Activated CD8-positive, alpha-beta T cell treated with anti-CD3 and anti-CD28 coated beads for 36 hours (primary cell): ENCODE measurements at regions not wholly inside any gene's neighbourhood (a gene's known extent, or its start where the extent isn't known, plus 50 kb on each side); places are given as distances from the start of the nearest gene placed in this dataset.

Experiments used
- ATAC-seq: fragments of 200-7000 bp; cut with Tn5 transposase; one replicate; pipeline ENCODE4 v1.10.0; 2021; ENCODE audit warnings: mild to moderate bottlenecking, moderate library complexity
- CTCF ChIA-PET: fragments of 350-600 bp; sonication (Branson Sonifier 250); formaldehyde crosslinking; loops from one replicate; lab custom pipeline; 2021; ENCODE audit warnings: antibody characterized with exemption; lab: Charles Lee
- POLR2A ChIA-PET: fragments of 350-600 bp; sonication (Branson Sonifier 250); formaldehyde crosslinking; loops from one replicate; lab custom pipeline; 2021; ENCODE audit warnings: antibody characterized with exemption; lab: Charles Lee
- DNase-seq: peaks from one replicate; pipeline ENCODE4 v3.0.0-alpha.2; 2020
- H3K27ac Mint-ChIP-seq: one replicate; pipeline ENCODE4 v1.8.0; 2021; ENCODE audit warnings: mild to moderate bottlenecking, mixed read lengths
- H3K27me3 Mint-ChIP-seq: one replicate; pipeline ENCODE4 v1.8.0; 2021; ENCODE audit warnings: mixed read lengths
- H3K36me3 Mint-ChIP-seq: one replicate; pipeline ENCODE4 v1.8.0; 2021; ENCODE audit warnings: low read depth, mixed read lengths
- H3K4me1 Mint-ChIP-seq: one replicate; pipeline ENCODE4 v1.8.0; 2021; ENCODE audit warnings: low read depth, mixed read lengths
- H3K4me3 Mint-ChIP-seq: one replicate; pipeline ENCODE4 v1.8.0; 2021; ENCODE audit warnings: mild to moderate bottlenecking, moderate library complexity, mixed read lengths
- H3K9me3 Mint-ChIP-seq: one replicate; pipeline ENCODE4 v1.8.0; 2021; ENCODE audit warnings: mixed read lengths
- intact Hi-C: fragments of 100-400 bp; cut with micrococcal nuclease; formaldehyde crosslinking; loops from one replicate; pipeline ENCODE4 v1.10.0; 2022
- TF ChIP-seq, protein P1 (sequence below): fragments of 200-600 bp; IDR thresholded peaks from one replicate; pipeline ENCODE4 v1.8.0; 2022; ENCODE audit warnings: antibody characterized with exemption, mild to moderate bottlenecking

GRCh38 chr4:90028460-90028859, 98.7 kb upstream of the CCSER1 start:
- Mint-ChIP-seq H3K27ac (no peak overlapping the region), H3K4me1 (no peaks in the 10 kb centered on the region), H3K27me3 (peaks cover 1% of the 10 kb centered on the region), H3K36me3 (no peaks in the 10 kb centered on the region), H3K4me3 (no peak overlapping the region), H3K9me3 (no peaks in the 10 kb centered on the region)
- intact Hi-C loops: no loop called here
- CTCF ChIA-PET: no interaction called here
- POLR2A ChIA-PET: no interaction called here
- TF ChIP-seq, protein P1, sequence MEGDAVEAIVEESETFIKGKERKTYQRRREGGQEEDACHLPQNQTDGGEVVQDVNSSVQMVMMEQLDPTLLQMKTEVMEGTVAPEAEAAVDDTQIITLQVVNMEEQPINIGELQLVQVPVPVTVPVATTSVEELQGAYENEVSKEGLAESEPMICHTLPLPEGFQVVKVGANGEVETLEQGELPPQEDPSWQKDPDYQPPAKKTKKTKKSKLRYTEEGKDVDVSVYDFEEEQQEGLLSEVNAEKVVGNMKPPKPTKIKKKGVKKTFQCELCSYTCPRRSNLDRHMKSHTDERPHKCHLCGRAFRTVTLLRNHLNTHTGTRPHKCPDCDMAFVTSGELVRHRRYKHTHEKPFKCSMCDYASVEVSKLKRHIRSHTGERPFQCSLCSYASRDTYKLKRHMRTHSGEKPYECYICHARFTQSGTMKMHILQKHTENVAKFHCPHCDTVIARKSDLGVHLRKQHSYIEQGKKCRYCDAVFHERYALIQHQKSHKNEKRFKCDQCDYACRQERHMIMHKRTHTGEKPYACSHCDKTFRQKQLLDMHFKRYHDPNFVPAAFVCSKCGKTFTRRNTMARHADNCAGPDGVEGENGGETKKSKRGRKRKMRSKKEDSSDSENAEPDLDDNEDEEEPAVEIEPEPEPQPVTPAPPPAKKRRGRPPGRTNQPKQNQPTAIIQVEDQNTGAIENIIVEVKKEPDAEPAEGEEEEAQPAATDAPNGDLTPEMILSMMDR: no peak
- DNase-seq (no peak), ATAC-seq (no peak)

GRCh38 chr4:90030202-90030601, 97.0 kb upstream of the CCSER1 start:
- no peak overlapping the region for H3K27ac Mint-ChIP-seq
- H3K9me3 Mint-ChIP-seq: peaks cover 6% of the 10 kb centered on the region
- ATAC-seq: no peak

DNA sequence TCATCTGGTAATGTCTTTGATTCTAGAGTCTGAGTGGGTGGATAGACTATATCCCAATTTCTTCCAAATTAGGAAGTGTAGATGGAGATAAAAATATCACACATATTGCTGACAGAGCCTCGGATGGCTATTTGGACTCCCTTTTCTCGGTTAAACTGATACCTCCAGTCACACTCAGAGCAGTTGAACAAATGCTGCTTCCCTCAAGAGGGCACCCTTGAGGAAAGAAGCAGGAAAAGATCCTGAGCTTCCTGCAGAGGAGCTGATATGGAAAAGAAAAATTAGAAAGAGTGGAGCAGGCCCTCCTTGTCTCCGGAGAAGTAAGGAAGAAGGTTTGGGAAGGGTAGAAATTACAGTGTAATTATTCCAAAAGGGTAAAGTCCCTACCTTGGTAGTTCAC, 96.2 kb upstream of the CCSER1 start:
- TF ChIP-seq, protein P1: no peak
- intact Hi-C loops: no loop called here
- ChIA-PET POLR2A (no interaction called here), CTCF (no interaction called here)
- Mint-ChIP-seq H3K9me3 (peaks cover 6% of the 10 kb centered on the region), H3K27me3 (peaks cover 1% of the 10 kb centered on the region), H3K4me1 (no peaks in the 10 kb centered on the region), H3K27ac (no peak overlapping the region), H3K36me3 (no peaks in the 10 kb centered on the region), H3K4me3 (no peak overlapping the region)
- no peak for DNase-seq
- ATAC-seq: no peak

More at GRCh38 chr4:90030202-90030601, 97.0 kb upstream of the CCSER1 start:
- no peak overlapping the region for H3K4me3 Mint-ChIP-seq
- POLR2A ChIA-PET: no interaction called here
- H3K27me3 Mint-ChIP-seq: peaks cover 1% of the 10 kb centered on the region
- CTCF ChIA-PET: no interaction called here
- no peaks in the 10 kb centered on the region for H3K4me1 Mint-ChIP-seq
- TF ChIP-seq, protein P1: no peak
- intact Hi-C loops: no loop called here
- no peak for DNase-seq
- no peaks in the 10 kb centered on the region for H3K36me3 Mint-ChIP-seq

GRCh38 chr4:90039122-90039521, 88.1 kb upstream of the CCSER1 start:
- intact Hi-C loops: no loop called here
- DNase-seq: no peak
- no peaks in the 10 kb centered on the region for H3K27me3 Mint-ChIP-seq
- no peak for ATAC-seq
- ChIA-PET CTCF (no interaction called here), POLR2A (no interaction called here)
- H3K36me3 Mint-ChIP-seq: no peaks in the 10 kb centered on the region
- no peak overlapping the region for H3K27ac Mint-ChIP-seq
- H3K4me1 Mint-ChIP-seq: no peaks in the 10 kb centered on the region
- H3K9me3 Mint-ChIP-seq: peaks cover 6% of the 10 kb centered on the region
- TF ChIP-seq, protein P1: no peak
- H3K4me3 Mint-ChIP-seq: no peak overlapping the region

DNA sequence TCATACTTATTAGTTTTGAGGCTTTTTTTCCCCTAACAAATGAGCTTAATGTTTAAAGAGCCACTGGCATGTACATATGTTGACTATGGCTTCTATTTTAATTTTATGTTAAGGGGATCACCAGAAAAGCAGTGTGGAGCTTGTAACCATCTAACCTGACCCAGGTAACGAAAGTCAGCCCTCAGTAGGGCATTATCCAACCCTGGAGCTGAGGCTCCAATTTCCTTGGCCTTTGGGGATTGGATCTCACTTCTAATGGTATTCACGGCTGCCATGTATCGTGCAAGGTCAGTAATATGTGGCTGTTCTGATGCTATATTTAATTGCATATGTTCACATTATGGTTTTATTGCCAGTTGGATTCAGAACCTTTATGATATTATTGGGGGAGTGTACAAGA, 75.2 kb upstream of the CCSER1 start:
- intact Hi-C loops: no loop called here
- ChIA-PET CTCF (no interaction called here), POLR2A (no interaction called here)
- TF ChIP-seq, protein P1: no peak
- Mint-ChIP-seq H3K4me3 (no peak overlapping the region), H3K9me3 (no peaks in the 10 kb centered on the region), H3K36me3 (no peaks in the 10 kb centered on the region), H3K4me1 (no peaks in the 10 kb centered on the region), H3K27ac (no peak overlapping the region), H3K27me3 (no peaks in the 10 kb centered on the region)
- ATAC-seq (no peak), DNase-seq (no peak)
